ENCODE measurements at regions not wholly inside any gene's neighbourhood (a gene's known extent, or its start where the extent isn't known, plus 50 kb on each side); places are given as distances from the start of the nearest gene placed in this dataset.
"Not testable (repeated sequence)": the region's sequence is repeated elsewhere in the genome, so short reads cannot be mapped to it uniquely, and the experiment has no call there.

GRCh38 chr2:192932376-192932775 is 737.6 kb upstream of the TMEFF2 start:
- TF ChIP-seq, protein P1, sequence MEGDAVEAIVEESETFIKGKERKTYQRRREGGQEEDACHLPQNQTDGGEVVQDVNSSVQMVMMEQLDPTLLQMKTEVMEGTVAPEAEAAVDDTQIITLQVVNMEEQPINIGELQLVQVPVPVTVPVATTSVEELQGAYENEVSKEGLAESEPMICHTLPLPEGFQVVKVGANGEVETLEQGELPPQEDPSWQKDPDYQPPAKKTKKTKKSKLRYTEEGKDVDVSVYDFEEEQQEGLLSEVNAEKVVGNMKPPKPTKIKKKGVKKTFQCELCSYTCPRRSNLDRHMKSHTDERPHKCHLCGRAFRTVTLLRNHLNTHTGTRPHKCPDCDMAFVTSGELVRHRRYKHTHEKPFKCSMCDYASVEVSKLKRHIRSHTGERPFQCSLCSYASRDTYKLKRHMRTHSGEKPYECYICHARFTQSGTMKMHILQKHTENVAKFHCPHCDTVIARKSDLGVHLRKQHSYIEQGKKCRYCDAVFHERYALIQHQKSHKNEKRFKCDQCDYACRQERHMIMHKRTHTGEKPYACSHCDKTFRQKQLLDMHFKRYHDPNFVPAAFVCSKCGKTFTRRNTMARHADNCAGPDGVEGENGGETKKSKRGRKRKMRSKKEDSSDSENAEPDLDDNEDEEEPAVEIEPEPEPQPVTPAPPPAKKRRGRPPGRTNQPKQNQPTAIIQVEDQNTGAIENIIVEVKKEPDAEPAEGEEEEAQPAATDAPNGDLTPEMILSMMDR (IDR thresholded peaks at IDR 0.05; ENCODE audit: extremely low read depth, low read depth, low read length), result no peak
- H4K20me1 ChIP-seq (ENCODE audit: insufficient read depth, low read length), result no peaks in the 10 kb centered on the region
- no peaks in the 10 kb centered on the region for H3K27me3 ChIP-seq (ENCODE audit: insufficient read depth, low read length)
- no peaks in the 10 kb centered on the region for H3K4me1 ChIP-seq (ENCODE audit: insufficient read depth, low read length)
- H3K36me3 ChIP-seq (ENCODE audit: insufficient read depth, low read length), result no peaks in the 10 kb centered on the region
- no peak overlapping the region for H2AFZ ChIP-seq (ENCODE audit: low read length)
- no peak overlapping the region for H3K27ac ChIP-seq (ENCODE audit: low read depth, low read length)
- DNase-seq (ENCODE audit: insufficient read length, low spot score, missing footprints), result no peak
- H3K4me2 ChIP-seq (ENCODE audit: insufficient read depth, low read length), result no peak overlapping the region
- no peaks in the 10 kb centered on the region for H3K79me2 ChIP-seq (ENCODE audit: insufficient read depth, low read length)
- no peak overlapping the region for H3K4me3 ChIP-seq (ENCODE audit: insufficient read depth, low read length)
- H3K9me3 ChIP-seq (ENCODE audit: low read depth, low read length), result no peaks in the 10 kb centered on the region

DNA sequence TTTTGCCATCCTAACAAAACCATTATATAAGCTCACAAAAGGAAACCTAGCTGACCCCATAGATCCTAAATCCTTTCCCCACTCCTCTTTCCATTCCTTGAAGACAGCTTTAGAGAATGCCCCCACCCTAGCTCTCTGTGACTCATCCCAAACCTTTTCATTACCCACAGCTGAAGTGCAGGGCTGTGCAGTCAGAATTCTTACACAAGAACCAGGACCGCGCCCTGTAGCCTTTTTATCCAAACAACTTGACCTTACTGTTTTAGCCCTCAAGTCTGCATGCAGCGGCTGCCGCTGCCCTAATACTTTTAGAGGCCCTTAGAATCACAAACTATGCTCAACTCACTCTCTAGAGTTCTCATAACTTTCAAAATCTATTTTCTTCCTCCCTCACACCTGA is 726.9 kb upstream of the TMEFF2 start:
- not testable (repeated sequence) for H3K4me2 ChIP-seq (ENCODE audit: insufficient read depth, low read length); H3K4me1 ChIP-seq (ENCODE audit: insufficient read depth, low read length); H2AFZ ChIP-seq (ENCODE audit: low read length); H3K9me3 ChIP-seq (ENCODE audit: low read depth, low read length); H3K79me2 ChIP-seq (ENCODE audit: insufficient read depth, low read length); H4K20me1 ChIP-seq (ENCODE audit: insufficient read depth, low read length); DNase-seq (ENCODE audit: insufficient read length, low spot score, missing footprints); H3K27ac ChIP-seq (ENCODE audit: low read depth, low read length); H3K27me3 ChIP-seq (ENCODE audit: insufficient read depth, low read length); H3K36me3 ChIP-seq (ENCODE audit: insufficient read depth, low read length); H3K4me3 ChIP-seq (ENCODE audit: insufficient read depth, low read length)

GRCh38 chr2:192901446-192901845 is 706.7 kb upstream of the TMEFF2 start:
- TF ChIP-seq, protein P1 (IDR thresholded peaks at IDR 0.05; ENCODE audit: extremely low read depth, low read depth, low read length), result no peak
- Histone ChIP-seq H3K4me2 (ENCODE audit: insufficient read depth, low read length) (no peak overlapping the region), H4K20me1 (ENCODE audit: insufficient read depth, low read length) (no peaks in the 10 kb centered on the region), H3K27ac (ENCODE audit: low read depth, low read length) (no peak overlapping the region), H3K9me3 (ENCODE audit: low read depth, low read length) (no peaks in the 10 kb centered on the region), H3K27me3 (ENCODE audit: insufficient read depth, low read length) (no peaks in the 10 kb centered on the region), H3K4me1 (ENCODE audit: insufficient read depth, low read length) (no peaks in the 10 kb centered on the region), H3K79me2 (ENCODE audit: insufficient read depth, low read length) (no peaks in the 10 kb centered on the region), H3K4me3 (ENCODE audit: insufficient read depth, low read length) (no peak overlapping the region), H3K36me3 (ENCODE audit: insufficient read depth, low read length) (no peaks in the 10 kb centered on the region), H2AFZ (ENCODE audit: low read length) (no peak overlapping the region)
- DNase-seq (ENCODE audit: insufficient read length, low spot score, missing footprints), result no peak

GRCh38 chr2:192899466-192899865 is 704.7 kb upstream of the TMEFF2 start:
- H3K4me1 ChIP-seq (ENCODE audit: insufficient read depth, low read length), result no peaks in the 10 kb centered on the region
- no peak overlapping the region for H2AFZ ChIP-seq (ENCODE audit: low read length)
- H3K79me2 ChIP-seq (ENCODE audit: insufficient read depth, low read length), result no peaks in the 10 kb centered on the region
- no peak for DNase-seq (ENCODE audit: insufficient read length, low spot score, missing footprints)
- TF ChIP-seq, protein P1 (IDR thresholded peaks at IDR 0.05; ENCODE audit: extremely low read depth, low read depth, low read length), result no peak
- no peak overlapping the region for H3K4me2 ChIP-seq (ENCODE audit: insufficient read depth, low read length)
- H3K27me3 ChIP-seq (ENCODE audit: insufficient read depth, low read length), result no peaks in the 10 kb centered on the region
- H3K27ac ChIP-seq (ENCODE audit: low read depth, low read length), result no peak overlapping the region
- no peaks in the 10 kb centered on the region for H3K36me3 ChIP-seq (ENCODE audit: insufficient read depth, low read length)
- no peak overlapping the region for H3K4me3 ChIP-seq (ENCODE audit: insufficient read depth, low read length)
- H3K9me3 ChIP-seq (ENCODE audit: low read depth, low read length), result no peaks in the 10 kb centered on the region
- H4K20me1 ChIP-seq (ENCODE audit: insufficient read depth, low read length), result no peaks in the 10 kb centered on the region

DNA sequence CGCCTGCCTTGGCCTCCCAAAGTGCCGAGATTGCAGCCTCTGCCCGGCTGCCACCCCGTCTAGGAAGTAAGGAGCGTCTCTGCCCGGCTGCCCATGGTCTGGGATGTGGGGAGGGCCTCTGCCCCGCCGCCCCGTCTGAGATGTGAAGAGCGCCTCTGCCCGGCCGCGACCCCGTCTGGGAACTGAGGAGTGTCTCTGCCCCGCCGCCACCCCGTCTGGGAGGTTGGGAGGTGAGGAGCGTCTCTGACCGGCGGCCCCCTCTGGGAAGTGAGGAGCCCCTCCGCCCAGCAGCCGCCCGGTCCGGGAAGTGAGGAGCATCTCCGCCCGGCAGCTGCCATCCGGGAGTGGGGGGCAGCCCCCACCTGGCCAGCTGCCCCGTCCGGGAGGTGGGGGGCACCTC is 699.2 kb upstream of the TMEFF2 start:
- not testable (repeated sequence) for H3K27ac ChIP-seq (ENCODE audit: low read depth, low read length); H4K20me1 ChIP-seq (ENCODE audit: insufficient read depth, low read length); H3K4me1 ChIP-seq (ENCODE audit: insufficient read depth, low read length); H3K9me3 ChIP-seq (ENCODE audit: low read depth, low read length); H3K4me3 ChIP-seq (ENCODE audit: insufficient read depth, low read length); H3K27me3 ChIP-seq (ENCODE audit: insufficient read depth, low read length); H3K79me2 ChIP-seq (ENCODE audit: insufficient read depth, low read length); H2AFZ ChIP-seq (ENCODE audit: low read length); DNase-seq (ENCODE audit: insufficient read length, low spot score, missing footprints); H3K36me3 ChIP-seq (ENCODE audit: insufficient read depth, low read length); H3K4me2 ChIP-seq (ENCODE audit: insufficient read depth, low read length)

All from osteoblast (primary cell).